IMR-90 (cell line): ENCODE measurements at regions not wholly inside any gene's neighbourhood (a gene's known extent, or its start where the extent isn't known, plus 50 kb on each side); places are given as distances from the start of the nearest gene placed in this dataset.

Source experiments
- CEBPB ChIP-seq: IDR thresholded peaks from 2 replicates; pipeline ENCODE4 v1.6.1; 2012; ENCODE audit warnings: low read depth, low read length, improper control_type of control experiment
- MAZ ChIP-seq: IDR thresholded peaks from 2 replicates; pipeline ENCODE4 v1.6.1; 2012; ENCODE audit warnings: low read depth, mild to moderate bottlenecking, low read length, improper control_type of control experiment, moderate library complexity, borderline replicate concordance
- MXI1 ChIP-seq: IDR thresholded peaks from 2 replicates; pipeline ENCODE4 v1.6.1; 2012; ENCODE audit warnings: low read depth, mild to moderate bottlenecking, low read length, moderate library complexity, borderline replicate concordance
- POLR2A ChIP-seq: IDR thresholded peaks from 2 replicates; pipeline ENCODE4 v1.6.1; 2012; ENCODE audit warnings: mild to moderate bottlenecking, low read depth, low read length
- RAD21 ChIP-seq: IDR thresholded peaks from 2 replicates; pipeline ENCODE4 v1.6.1; 2012; ENCODE audit warnings: low read length, improper control_type of control experiment
- RCOR1 ChIP-seq: IDR thresholded peaks from 2 replicates; pipeline ENCODE4 v1.6.1; 2012; ENCODE audit warnings: mild to moderate bottlenecking, low read length, improper control_type of control experiment; ENCODE audit not compliant: insufficient replicate concordance
- SMC3 ChIP-seq: fragments of 150-350 bp; IDR thresholded peaks from 2 replicates; pipeline ENCODE4 v1.6.1; 2016; ENCODE audit warnings: low read depth, mild to moderate bottlenecking, antibody characterized with exemption, low read length, moderate library complexity
- TF ChIP-seq, protein P1 (sequence below): conservative IDR thresholded peaks from 2 replicates; pipeline ENCODE4 v1.5.1; 2012; ENCODE audit warnings: mild to moderate bottlenecking, low read depth, low read length, improper control_type of control experiment
- TF ChIP-seq, protein P2 (sequence below): fragments of 150-350 bp; IDR thresholded peaks from 2 replicates; pipeline ENCODE4 v1.6.1; 2016; ENCODE audit warnings: low read depth, mild to moderate bottlenecking, low read length, moderate library complexity, borderline replicate concordance
- TF ChIP-seq, protein P3 (sequence below): fragments of 150-350 bp; IDR thresholded peaks from 2 replicates; pipeline ENCODE4 v1.6.1; 2017; ENCODE audit warnings: mild to moderate bottlenecking, antibody characterized with exemption, low read length, low read depth

DNA sequence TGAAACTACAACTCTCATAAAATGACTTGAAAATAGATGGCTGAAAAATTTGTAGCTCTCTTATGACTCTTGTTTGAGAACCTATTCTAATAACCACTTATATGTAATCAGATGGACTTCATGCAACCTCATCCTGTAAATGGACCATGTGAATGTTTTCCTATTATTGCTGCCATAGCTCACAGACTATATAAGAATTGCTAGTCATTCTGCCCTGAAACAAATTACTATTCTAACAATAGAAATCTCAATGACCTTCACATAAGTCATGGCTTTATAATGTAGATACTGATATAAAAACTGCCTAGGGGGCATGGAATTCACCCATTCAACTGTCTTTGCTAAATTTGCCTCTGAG lies 1111.0 kb upstream of the ATXN8OS start:
- TF ChIP-seq CEBPB: no peak
- TF ChIP-seq POLR2A: no peak
- TF ChIP-seq, protein P1, sequence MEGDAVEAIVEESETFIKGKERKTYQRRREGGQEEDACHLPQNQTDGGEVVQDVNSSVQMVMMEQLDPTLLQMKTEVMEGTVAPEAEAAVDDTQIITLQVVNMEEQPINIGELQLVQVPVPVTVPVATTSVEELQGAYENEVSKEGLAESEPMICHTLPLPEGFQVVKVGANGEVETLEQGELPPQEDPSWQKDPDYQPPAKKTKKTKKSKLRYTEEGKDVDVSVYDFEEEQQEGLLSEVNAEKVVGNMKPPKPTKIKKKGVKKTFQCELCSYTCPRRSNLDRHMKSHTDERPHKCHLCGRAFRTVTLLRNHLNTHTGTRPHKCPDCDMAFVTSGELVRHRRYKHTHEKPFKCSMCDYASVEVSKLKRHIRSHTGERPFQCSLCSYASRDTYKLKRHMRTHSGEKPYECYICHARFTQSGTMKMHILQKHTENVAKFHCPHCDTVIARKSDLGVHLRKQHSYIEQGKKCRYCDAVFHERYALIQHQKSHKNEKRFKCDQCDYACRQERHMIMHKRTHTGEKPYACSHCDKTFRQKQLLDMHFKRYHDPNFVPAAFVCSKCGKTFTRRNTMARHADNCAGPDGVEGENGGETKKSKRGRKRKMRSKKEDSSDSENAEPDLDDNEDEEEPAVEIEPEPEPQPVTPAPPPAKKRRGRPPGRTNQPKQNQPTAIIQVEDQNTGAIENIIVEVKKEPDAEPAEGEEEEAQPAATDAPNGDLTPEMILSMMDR: no peak
- TF ChIP-seq, protein P2, sequence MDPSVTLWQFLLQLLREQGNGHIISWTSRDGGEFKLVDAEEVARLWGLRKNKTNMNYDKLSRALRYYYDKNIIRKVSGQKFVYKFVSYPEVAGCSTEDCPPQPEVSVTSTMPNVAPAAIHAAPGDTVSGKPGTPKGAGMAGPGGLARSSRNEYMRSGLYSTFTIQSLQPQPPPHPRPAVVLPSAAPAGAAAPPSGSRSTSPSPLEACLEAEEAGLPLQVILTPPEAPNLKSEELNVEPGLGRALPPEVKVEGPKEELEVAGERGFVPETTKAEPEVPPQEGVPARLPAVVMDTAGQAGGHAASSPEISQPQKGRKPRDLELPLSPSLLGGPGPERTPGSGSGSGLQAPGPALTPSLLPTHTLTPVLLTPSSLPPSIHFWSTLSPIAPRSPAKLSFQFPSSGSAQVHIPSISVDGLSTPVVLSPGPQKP: no peak
- no peak for TF ChIP-seq SMC3
- no peak for TF ChIP-seq RCOR1
- TF ChIP-seq, protein P3, sequence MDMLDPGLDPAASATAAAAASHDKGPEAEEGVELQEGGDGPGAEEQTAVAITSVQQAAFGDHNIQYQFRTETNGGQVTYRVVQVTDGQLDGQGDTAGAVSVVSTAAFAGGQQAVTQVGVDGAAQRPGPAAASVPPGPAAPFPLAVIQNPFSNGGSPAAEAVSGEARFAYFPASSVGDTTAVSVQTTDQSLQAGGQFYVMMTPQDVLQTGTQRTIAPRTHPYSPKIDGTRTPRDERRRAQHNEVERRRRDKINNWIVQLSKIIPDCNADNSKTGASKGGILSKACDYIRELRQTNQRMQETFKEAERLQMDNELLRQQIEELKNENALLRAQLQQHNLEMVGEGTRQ: no peak
- no peak for TF ChIP-seq RAD21
- no peak for TF ChIP-seq MXI1
- TF ChIP-seq MAZ: no peak
